ENCODE measurements at regions not wholly inside any gene's neighbourhood (a gene's known extent, or its start where the extent isn't known, plus 50 kb on each side); places are given as distances from the start of the nearest gene placed in this dataset.

DNA sequence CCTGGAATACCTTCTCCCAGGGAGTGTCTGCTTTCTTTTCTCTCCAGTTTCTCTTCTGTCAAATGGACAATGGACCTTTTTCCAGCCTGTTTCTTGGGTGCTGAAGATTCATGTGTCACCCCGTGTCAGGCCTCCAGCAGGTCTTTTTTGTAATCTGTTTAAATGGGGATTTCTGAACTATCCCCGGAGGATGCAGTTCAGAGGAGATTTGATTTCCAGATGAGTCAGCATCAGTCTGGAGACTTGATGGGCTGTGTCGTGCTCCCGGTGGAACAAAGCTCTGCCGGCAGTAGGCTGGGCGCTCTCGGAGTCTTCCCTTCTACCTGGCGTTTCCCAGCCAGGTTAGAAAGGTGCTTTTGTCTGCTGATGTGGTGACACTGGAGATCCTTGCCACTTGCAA lies 440.6 kb downstream of the HS3ST3B1 start:
- TF ChIP-seq POLR2A (IDR thresholded peaks at IDR 0.05) (no peak), CTCF (IDR thresholded peaks at IDR 0.05) (no peak)
- Histone ChIP-seq H3K36me3 (no peaks in the 10 kb centered on the region), H3K27me3 (no peaks in the 10 kb centered on the region), H3K27ac (no peak overlapping the region), H3K4me3 (no peak overlapping the region), H3K4me1 (peaks cover 12 to 43% (median 29%) of the 10 kb centered on the region in 3 donors), H3K9me3 (no peaks in the 10 kb centered on the region)
- intact Hi-C loops (cut with DNase I): no loop called here
- DNase-seq: no peak
- 38 to 41% methylated on average over 7 to 8 of the region's 8 CpGs for whole genome bisulfite sequencing, 2 donors

DNA sequence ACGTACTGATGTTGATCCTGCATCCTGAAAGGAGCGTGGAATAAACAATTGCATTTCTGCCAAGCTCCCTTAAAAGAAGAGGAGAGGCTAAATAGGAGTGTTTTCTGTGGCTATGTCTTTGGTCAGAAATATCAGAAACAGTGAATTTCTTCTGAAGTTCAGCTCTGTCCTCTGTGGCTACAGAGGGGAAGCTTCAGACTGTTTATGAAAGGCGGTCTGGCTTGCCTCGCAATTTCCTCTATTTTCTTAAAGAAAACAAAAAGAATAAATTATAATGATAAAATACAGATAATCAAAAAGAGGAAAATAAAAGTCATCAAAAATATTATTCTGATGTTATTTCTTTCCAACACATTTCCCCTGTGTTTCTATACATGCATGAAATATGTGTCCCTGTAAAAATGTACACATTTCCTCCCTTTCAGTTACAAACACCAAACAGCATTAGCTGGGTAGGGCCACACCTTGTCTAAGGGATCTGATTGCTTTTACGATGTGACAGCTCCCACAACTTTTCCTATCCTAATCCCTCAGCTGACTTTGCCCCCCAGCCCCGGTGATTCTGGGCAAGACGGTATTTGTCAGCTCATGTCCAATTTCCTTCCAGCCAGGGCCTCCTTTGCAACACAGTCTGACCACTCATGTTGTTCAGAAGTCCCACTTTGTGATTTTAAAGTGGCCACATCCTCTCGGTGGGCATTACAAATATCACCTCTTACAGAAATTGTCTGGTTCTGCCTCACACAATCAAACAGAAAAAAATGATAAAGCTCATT lies 439.0 kb downstream of the HS3ST3B1 start:
- TF ChIP-seq CTCF (IDR thresholded peaks at IDR 0.05) (no peak), POLR2A (IDR thresholded peaks at IDR 0.05) (no peak)
- Histone ChIP-seq H3K27me3 (no peaks in the 10 kb centered on the region), H3K4me3 (no peak overlapping the region), H3K4me1 (peaks cover 12 to 52% (median 29%) of the 10 kb centered on the region in 3 donors), H3K9me3 (no peaks in the 10 kb centered on the region), H3K27ac (peak overlapping the region in 2 of 4 donors; percentile 75 to 85), H3K36me3 (no peaks in the 10 kb centered on the region)
- WGBS, 2 donors: 48 to 60% methylated on average over 8 of the region's 8 CpGs
- DNase-seq: no peak
- intact Hi-C loops (cut with DNase I): no loop called here

DNA sequence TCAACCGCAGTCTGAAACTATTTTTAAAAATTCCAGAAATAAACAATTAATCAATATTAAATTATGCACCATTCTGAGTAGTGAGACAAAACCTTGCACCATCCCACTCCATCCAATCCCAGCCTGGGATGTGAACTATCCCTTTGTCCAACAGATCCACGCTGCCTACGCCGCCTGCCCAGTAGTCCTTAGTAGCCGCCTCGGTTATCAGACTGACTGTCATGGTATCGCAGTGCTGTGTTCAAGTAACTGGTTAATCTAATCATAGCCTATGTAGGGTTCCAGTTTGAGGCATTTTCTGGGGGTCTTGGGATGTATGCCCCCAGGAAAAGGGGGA lies 437.7 kb downstream of the HS3ST3B1 start:
- Histone ChIP-seq H3K36me3 (no peaks in the 10 kb centered on the region), H3K9me3 (no peaks in the 10 kb centered on the region), H3K27ac (peak overlapping the region; percentile 72 to 85 (median 74)), H3K27me3 (no peaks in the 10 kb centered on the region), H3K4me1 (peaks cover 12 to 57% (median 29%) of the 10 kb centered on the region in 3 donors), H3K4me3 (no peak overlapping the region)
- no peak for DNase-seq
- TF ChIP-seq POLR2A (IDR thresholded peaks at IDR 0.05) (no peak), CTCF (IDR thresholded peaks at IDR 0.05) (no peak)
- WGBS, 2 donors: 71 to 75% methylated on average over 7 of the region's 7 CpGs
- intact Hi-C loops (cut with DNase I): no loop called here

DNA sequence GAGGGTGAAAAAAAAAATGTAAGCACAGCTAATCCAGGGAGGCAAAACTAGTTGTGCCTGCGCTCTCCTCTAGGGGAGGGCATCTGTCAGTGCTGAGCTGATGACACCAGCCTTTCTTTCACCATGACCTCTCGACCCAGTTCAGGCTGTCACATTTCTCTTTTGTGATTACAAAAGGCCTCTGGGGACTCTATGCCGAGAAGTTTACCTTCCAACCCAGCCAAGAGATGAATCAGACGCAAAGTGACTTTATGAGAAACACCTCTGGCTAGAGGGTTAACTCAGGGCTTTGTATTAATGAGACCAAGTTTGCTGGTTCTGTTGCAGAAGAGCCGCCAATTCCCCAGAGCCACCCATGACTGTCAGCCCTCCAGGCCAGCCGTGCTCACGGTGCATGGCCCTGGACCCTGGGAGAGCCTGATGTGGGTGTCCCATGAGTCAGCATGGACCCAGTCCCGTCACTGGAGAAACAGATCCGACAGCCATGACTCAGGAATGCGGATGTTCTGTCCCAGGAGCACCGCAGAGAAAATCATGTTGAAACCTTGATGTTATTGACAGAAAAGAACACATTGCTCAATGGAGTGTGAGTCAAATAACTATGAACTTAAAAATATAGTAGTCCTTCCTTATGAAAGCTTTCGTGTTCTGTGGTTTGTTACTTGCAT lies 437.2 kb downstream of the HS3ST3B1 start:
- Histone ChIP-seq H3K36me3 (no peaks in the 10 kb centered on the region), H3K27ac (peak overlapping the region; percentile 72 to 85 (median 74)), H3K4me1 (peaks cover 12 to 62% (median 29%) of the 10 kb centered on the region in 3 donors), H3K4me3 (peak overlapping the region in 1 of 4 donors; percentile 19), H3K27me3 (no peaks in the 10 kb centered on the region), H3K9me3 (no peaks in the 10 kb centered on the region)
- TF ChIP-seq CTCF (IDR thresholded peaks at IDR 0.05) (peak in 4 of 6 experiments; percentile 33 to 73 (median 56)), POLR2A (IDR thresholded peaks at IDR 0.05) (no peak)
- peak; percentile 13 for DNase-seq
- 22 to 26% methylated on average over 11 to 12 of the region's 12 CpGs for WGBS, 2 donors
- intact Hi-C loops (cut with DNase I): no loop called here

DNA sequence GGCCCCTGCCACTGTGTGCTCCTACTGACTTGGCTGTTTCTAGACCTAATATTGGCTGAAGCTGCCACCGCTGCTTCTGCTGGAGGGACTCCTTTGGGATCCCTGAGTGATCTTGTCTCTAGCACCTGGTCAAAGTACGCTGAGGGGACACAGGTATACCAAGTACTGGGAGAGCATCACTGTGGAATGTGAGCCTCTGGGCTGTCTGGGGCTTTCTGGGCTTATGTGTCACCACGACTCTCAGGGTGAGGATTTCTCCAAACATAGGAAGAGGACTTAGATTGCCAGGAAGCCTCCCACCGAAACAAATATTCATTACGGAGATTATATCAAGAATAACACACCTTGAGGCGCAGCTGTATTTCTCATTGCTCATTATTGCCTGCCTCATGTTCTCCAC lies 435.8 kb downstream of the HS3ST3B1 start:
- DNase-seq: no peak
- WGBS, 2 donors: 56 to 73% methylated on average over 5 of the region's 6 CpGs

More for the DNA sequence above, 435.8 kb downstream of the HS3ST3B1 start:
- no peak for TF ChIP-seq CTCF (IDR thresholded peaks at IDR 0.05)
- TF ChIP-seq POLR2A (IDR thresholded peaks at IDR 0.05): no peak
- peaks cover 12 to 76% (median 29%) of the 10 kb centered on the region in 3 donors for H3K4me1 ChIP-seq
- H3K4me3 ChIP-seq: no peak overlapping the region
- no peaks in the 10 kb centered on the region for H3K9me3 ChIP-seq
- no peak overlapping the region for H3K27ac ChIP-seq
- H3K36me3 ChIP-seq: no peaks in the 10 kb centered on the region
- no peaks in the 10 kb centered on the region for H3K27me3 ChIP-seq
- intact Hi-C loops (cut with DNase I): no loop called here
